ENCODE measurements at regions not wholly inside any gene's neighbourhood (a gene's known extent, or its start where the extent isn't known, plus 50 kb on each side); places are given as distances from the start of the nearest gene placed in this dataset.

GRCh38 chr15:46525984-46526725, 891.3 kb downstream of the SQOR start:
- H3K9me3 Mint-ChIP-seq, result peaks cover 9% of the 10 kb centered on the region
- intact Hi-C loops (cut with DNase I, micrococcal nuclease), result no loop called here
- no peaks in the 10 kb centered on the region for H3K27me3 ChIP-seq (ENCODE audit: control insufficient read depth in 1 of 2, insufficient read depth in 2 of 2, low read length in 2 of 2)
- no peak overlapping the region for H3K4me3 Mint-ChIP-seq
- H3K36me3 Mint-ChIP-seq (ENCODE audit: low read depth), result no peaks in the 10 kb centered on the region
- peaks cover 0 to 6% of the 10 kb centered on the region in 2 experiments for H3K9me3 ChIP-seq (ENCODE audit: control insufficient read depth in 1 of 2, insufficient read depth in 1 of 2, low read length in 2 of 2)
- POLR2A ChIA-PET, result no interaction called here
- no peak overlapping the region for H3K27ac Mint-ChIP-seq
- no peak overlapping the region for H3K27ac ChIP-seq (ENCODE audit: low read depth in 1 of 2, low read length in 2 of 2)
- H3K36me3 ChIP-seq (ENCODE audit: insufficient read depth, low read length), result no peaks in the 10 kb centered on the region
- no peak for DNase-seq
- ATAC-seq (ENCODE audit: poor library complexity), result no peak
- no peaks in the 10 kb centered on the region for H3K27me3 Mint-ChIP-seq
- H3K4me3 ChIP-seq (ENCODE audit: low read length), result no peak overlapping the region
- H3K4me1 ChIP-seq (ENCODE audit: insufficient read depth, low read length), result no peaks in the 10 kb centered on the region
- CTCF ChIA-PET, result no interaction called here
- H3K4me1 Mint-ChIP-seq (ENCODE audit: low read depth), result no peaks in the 10 kb centered on the region
- TF ChIP-seq CTCF (IDR thresholded peaks at IDR 0.05), result no peak

- intact Hi-C loops (cut with DNase I, micrococcal nuclease), result no loop called here
- no peaks in the 10 kb centered on the region for H3K4me1 ChIP-seq (ENCODE audit: insufficient read depth, low read length)
- POLR2A ChIA-PET, result no interaction called here
These were observed 891.9 kb downstream of the SQOR start for GRCh38 chr15:46526726-46527110.

GRCh38 chr15:46543626-46544025, 908.8 kb downstream of the SQOR start:
- DNase-seq (no peak), ATAC-seq (ENCODE audit: poor library complexity) (no peak)
- POLR2A ChIA-PET, result no interaction called here
- Histone ChIP-seq H3K9me3 (ENCODE audit: control insufficient read depth in 1 of 2, insufficient read depth in 1 of 2, low read length in 2 of 2) (peaks cover 0 to 7% of the 10 kb centered on the region in 2 experiments), H3K4me3 (ENCODE audit: low read length) (no peak overlapping the region), H3K27me3 (ENCODE audit: control insufficient read depth in 1 of 2, insufficient read depth in 2 of 2, low read length in 2 of 2) (no peaks in the 10 kb centered on the region), H3K27ac (ENCODE audit: low read depth in 1 of 2, low read length in 2 of 2) (no peak overlapping the region), H3K36me3 (ENCODE audit: insufficient read depth, low read length) (no peaks in the 10 kb centered on the region), H3K4me1 (ENCODE audit: insufficient read depth, low read length) (no peaks in the 10 kb centered on the region)
- TF ChIP-seq CTCF (IDR thresholded peaks at IDR 0.05), result no peak
- Mint-ChIP-seq H3K27me3 (no peaks in the 10 kb centered on the region), H3K36me3 (ENCODE audit: low read depth) (no peaks in the 10 kb centered on the region), H3K4me1 (ENCODE audit: low read depth) (no peaks in the 10 kb centered on the region), H3K9me3 (peaks cover 11% of the 10 kb centered on the region), H3K27ac (no peak overlapping the region), H3K4me3 (no peak overlapping the region)
- intact Hi-C loops (cut with DNase I, micrococcal nuclease), result no loop called here
- CTCF ChIA-PET, result no interaction called here

More at GRCh38 chr15:46526726-46527110, 891.9 kb downstream of the SQOR start:
- H3K4me3 Mint-ChIP-seq, result no peak overlapping the region
- no peaks in the 10 kb centered on the region for H3K27me3 Mint-ChIP-seq
- no peaks in the 10 kb centered on the region for H3K27me3 ChIP-seq (ENCODE audit: control insufficient read depth in 1 of 2, insufficient read depth in 2 of 2, low read length in 2 of 2)
- H3K36me3 ChIP-seq (ENCODE audit: insufficient read depth, low read length), result no peaks in the 10 kb centered on the region
- no peak for DNase-seq
- H3K9me3 ChIP-seq (ENCODE audit: control insufficient read depth in 1 of 2, insufficient read depth in 1 of 2, low read length in 2 of 2), result peaks cover 0 to 6% of the 10 kb centered on the region in 2 experiments
- no peak for ATAC-seq (ENCODE audit: poor library complexity)
- no peaks in the 10 kb centered on the region for H3K36me3 Mint-ChIP-seq (ENCODE audit: low read depth)
- no peak overlapping the region for H3K27ac Mint-ChIP-seq
- no peak for TF ChIP-seq CTCF (IDR thresholded peaks at IDR 0.05)
- CTCF ChIA-PET, result no interaction called here
- H3K27ac ChIP-seq (ENCODE audit: low read depth in 1 of 2, low read length in 2 of 2), result no peak overlapping the region
- no peaks in the 10 kb centered on the region for H3K4me1 Mint-ChIP-seq (ENCODE audit: low read depth)
- peaks cover 7% of the 10 kb centered on the region for H3K9me3 Mint-ChIP-seq
- no peak overlapping the region for H3K4me3 ChIP-seq (ENCODE audit: low read length)

Data from CD4-positive, alpha-beta T cell (primary cell).